Smooth muscle cell (in vitro differentiated cells): ENCODE measurements at regions not wholly inside any gene's neighbourhood (a gene's known extent, or its start where the extent isn't known, plus 50 kb on each side); places are given as distances from the start of the nearest gene placed in this dataset.

Experiments used
- DNase-seq: peaks from one replicate; lab custom pipeline; 2025; ENCODE audit not compliant: unreplicated experiment; lab: John Stamatoyannopoulos, UW
- H2AFZ ChIP-seq: fragments of 200-600 bp; sonication (generic); 2 replicates; pipeline ENCODE4 v1.6.0; 2016; ENCODE audit warnings: antibody characterized with exemption, low read depth, mild to moderate bottlenecking
- H3F3A ChIP-seq: fragments of 200-600 bp; sonication (generic); 2 replicates; pipeline ENCODE4 v1.6.0; 2017; ENCODE audit warnings: antibody characterized with exemption, low read depth
- H3K27ac ChIP-seq: fragments of 200-600 bp; sonication (generic); 2 replicates; pipeline ENCODE4 v1.5.1; 2016; ENCODE audit warnings: low read depth, mild to moderate bottlenecking
- H3K27me3 ChIP-seq: fragments of 200-600 bp; sonication (generic); 2 replicates; pipeline ENCODE4 v1.6.1; 2016; ENCODE audit warnings: low read depth, mild to moderate bottlenecking
- H3K36me3 ChIP-seq: fragments of 200-600 bp; sonication (generic); 2 replicates; pipeline ENCODE4 v1.5.1; 2016; ENCODE audit warnings: low read depth
- H3K4me1 ChIP-seq: fragments of 200-600 bp; sonication (generic); 2 replicates; pipeline ENCODE4 v1.5.1; 2016; ENCODE audit warnings: low read depth
- H3K4me2 ChIP-seq: fragments of 200-600 bp; sonication (generic); 2 replicates; pipeline ENCODE4 v1.6.0; 2016; ENCODE audit warnings: mild to moderate bottlenecking
- H3K4me3 ChIP-seq: fragments of 200-600 bp; sonication (generic); 2 replicates; pipeline ENCODE4 v1.5.1; 2016; ENCODE audit warnings: mild to moderate bottlenecking
- H3K79me2 ChIP-seq: fragments of 200-600 bp; sonication (generic); 2 replicates; pipeline ENCODE4 v1.6.0; 2016; ENCODE audit warnings: low read depth, mild to moderate bottlenecking
- H3K9ac ChIP-seq: fragments of 200-600 bp; sonication (generic); 2 replicates; pipeline ENCODE4 v1.6.0; 2016; ENCODE audit warnings: low read depth
- H3K9me3 ChIP-seq: fragments of 200-600 bp; sonication (generic); replicated peaks from 2 replicates; pipeline ENCODE4 v1.5.1; 2016; ENCODE audit warnings: low read depth
- H4K20me1 ChIP-seq: fragments of 200-600 bp; sonication (generic); 2 replicates; pipeline ENCODE4 v1.6.0; 2016; ENCODE audit warnings: low read depth
- WGBS: methylation state at CpG from one replicate; pipeline ENCODE4 v1.1.7; 2016; ENCODE audit warnings: low lambda C conversion rate; 5-methylcytosine and 5-hydroxymethylcytosine counted together
- TF ChIP-seq, protein P1 (sequence below): fragments of 200-600 bp; sonication (generic); IDR thresholded peaks from 2 replicates; pipeline ENCODE4 v1.5.1; 2017; ENCODE audit warnings: borderline replicate concordance, mild to moderate bottlenecking, antibody characterized with exemption; ENCODE audit not compliant: insufficient read depth, poor library complexity, severe bottlenecking

- DNase-seq, result no peak
- Histone ChIP-seq H3K9ac (no peak overlapping the region), H3F3A (no peaks in the 10 kb centered on the region), H3K9me3 (no peaks in the 10 kb centered on the region), H3K36me3 (no peaks in the 10 kb centered on the region), H3K27ac (no peak overlapping the region), H3K4me3 (no peak overlapping the region), H3K4me2 (no peak overlapping the region), H2AFZ (no peak overlapping the region), H3K4me1 (no peaks in the 10 kb centered on the region), H3K79me2 (no peaks in the 10 kb centered on the region), H4K20me1 (no peaks in the 10 kb centered on the region), H3K27me3 (no peaks in the 10 kb centered on the region)
- TF ChIP-seq, protein P1, sequence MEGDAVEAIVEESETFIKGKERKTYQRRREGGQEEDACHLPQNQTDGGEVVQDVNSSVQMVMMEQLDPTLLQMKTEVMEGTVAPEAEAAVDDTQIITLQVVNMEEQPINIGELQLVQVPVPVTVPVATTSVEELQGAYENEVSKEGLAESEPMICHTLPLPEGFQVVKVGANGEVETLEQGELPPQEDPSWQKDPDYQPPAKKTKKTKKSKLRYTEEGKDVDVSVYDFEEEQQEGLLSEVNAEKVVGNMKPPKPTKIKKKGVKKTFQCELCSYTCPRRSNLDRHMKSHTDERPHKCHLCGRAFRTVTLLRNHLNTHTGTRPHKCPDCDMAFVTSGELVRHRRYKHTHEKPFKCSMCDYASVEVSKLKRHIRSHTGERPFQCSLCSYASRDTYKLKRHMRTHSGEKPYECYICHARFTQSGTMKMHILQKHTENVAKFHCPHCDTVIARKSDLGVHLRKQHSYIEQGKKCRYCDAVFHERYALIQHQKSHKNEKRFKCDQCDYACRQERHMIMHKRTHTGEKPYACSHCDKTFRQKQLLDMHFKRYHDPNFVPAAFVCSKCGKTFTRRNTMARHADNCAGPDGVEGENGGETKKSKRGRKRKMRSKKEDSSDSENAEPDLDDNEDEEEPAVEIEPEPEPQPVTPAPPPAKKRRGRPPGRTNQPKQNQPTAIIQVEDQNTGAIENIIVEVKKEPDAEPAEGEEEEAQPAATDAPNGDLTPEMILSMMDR, result no peak
- 85% methylated on average over 2 of the region's 2 CpGs for WGBS
Measured at GRCh38 chr10:9299966-9300365, 1245.5 kb downstream of the GATA3 start.

- Histone ChIP-seq H3K79me2 (no peaks in the 10 kb centered on the region), H3F3A (no peaks in the 10 kb centered on the region)
Measured at GRCh38 chr10:9301148-9301547, 1246.7 kb downstream of the GATA3 start.

GRCh38 chr10:9301554-9301953 is 1247.1 kb downstream of the GATA3 start:
- Histone ChIP-seq H3K27me3 (no peaks in the 10 kb centered on the region), H3K9me3 (no peaks in the 10 kb centered on the region), H2AFZ (no peak overlapping the region), H3K79me2 (no peaks in the 10 kb centered on the region), H3K36me3 (no peaks in the 10 kb centered on the region), H3F3A (no peaks in the 10 kb centered on the region), H3K4me1 (no peaks in the 10 kb centered on the region), H3K9ac (no peak overlapping the region), H3K4me3 (no peak overlapping the region), H3K4me2 (no peak overlapping the region), H3K27ac (no peak overlapping the region), H4K20me1 (no peaks in the 10 kb centered on the region)
- WGBS, result 78% methylated on average over 4 of the region's 4 CpGs
- no peak for DNase-seq
- TF ChIP-seq, protein P1, result no peak

More at GRCh38 chr10:9301148-9301547, 1246.7 kb downstream of the GATA3 start:
- Histone ChIP-seq H4K20me1 (no peaks in the 10 kb centered on the region), H3K36me3 (no peaks in the 10 kb centered on the region), H3K27me3 (no peaks in the 10 kb centered on the region), H3K9ac (no peak overlapping the region), H3K9me3 (no peaks in the 10 kb centered on the region), H2AFZ (no peak overlapping the region), H3K4me2 (no peak overlapping the region), H3K4me3 (no peak overlapping the region), H3K4me1 (no peaks in the 10 kb centered on the region), H3K27ac (no peak overlapping the region)
- TF ChIP-seq, protein P1, result peak; percentile 20
- DNase-seq, result no peak
- 50% methylated on average over 2 of the region's 2 CpGs for WGBS

- H3K9ac ChIP-seq, result no peak overlapping the region
- no peak overlapping the region for H3K4me2 ChIP-seq
- H3K27me3 ChIP-seq, result no peaks in the 10 kb centered on the region
- no peaks in the 10 kb centered on the region for H4K20me1 ChIP-seq
- no peaks in the 10 kb centered on the region for H3K9me3 ChIP-seq
- H3K4me1 ChIP-seq, result no peaks in the 10 kb centered on the region
- H2AFZ ChIP-seq, result no peak overlapping the region
- no peaks in the 10 kb centered on the region for H3K36me3 ChIP-seq
- H3K4me3 ChIP-seq, result no peak overlapping the region
- H3F3A ChIP-seq, result no peaks in the 10 kb centered on the region
- no peak for DNase-seq
- no peak overlapping the region for H3K27ac ChIP-seq
- TF ChIP-seq, protein P1, result peak; percentile 51
- 41% methylated on average over 3 of the region's 3 CpGs for WGBS
- H3K79me2 ChIP-seq, result no peaks in the 10 kb centered on the region
Measured at GRCh38 chr10:9302140-9302746, 1247.8 kb downstream of the GATA3 start.
